Endodermal cell (in vitro differentiated cells): ENCODE measurements at regions not wholly inside any gene's neighbourhood (a gene's known extent, or its start where the extent isn't known, plus 50 kb on each side); places are given as distances from the start of the nearest gene placed in this dataset.

ENCODE experiments used
- DNase-seq: peaks from one replicate; pipeline ENCODE4 v3.0.0-alpha.2; 2017
- H3K27ac ChIP-seq: 2 replicates; pipeline ENCODE4 v1.5.1; 2013; ENCODE audit warnings: mild to moderate bottlenecking, low read depth, low read length, moderate library complexity
- H3K27me3 ChIP-seq: 2 replicates; pipeline ENCODE4 v1.6.1; 2013; ENCODE audit warnings: mild to moderate bottlenecking, low read length, moderate library complexity; ENCODE audit not compliant: insufficient read depth, control insufficient read depth, poor library complexity, severe bottlenecking
- H3K36me3 ChIP-seq: 2 replicates; pipeline ENCODE4 v1.7.0; 2013; ENCODE audit warnings: mild to moderate bottlenecking, low read length, moderate library complexity; ENCODE audit not compliant: control insufficient read depth, insufficient read depth
- H3K4me1 ChIP-seq: one replicate; pipeline ENCODE4 v1.7.0; 2013; ENCODE audit warnings: low read length; ENCODE audit not compliant: control insufficient read depth, insufficient read depth
- H3K4me3 ChIP-seq: 2 replicates; pipeline ENCODE4 v1.5.1; 2013; ENCODE audit warnings: mild to moderate bottlenecking, low read length, moderate library complexity
- H3K9ac ChIP-seq: 2 replicates; pipeline ENCODE4 v1.6.1; 2013; ENCODE audit warnings: mild to moderate bottlenecking, low read length, moderate library complexity; ENCODE audit not compliant: poor library complexity, severe bottlenecking; ENCODE audit errors: extremely low read depth
- H3K9me3 ChIP-seq: 2 replicates; pipeline ENCODE4 v1.6.1; 2013; ENCODE audit warnings: mild to moderate bottlenecking, low read length, moderate library complexity; ENCODE audit not compliant: control insufficient read depth
- H3K27ac Mint-ChIP-seq: 2 replicates; pipeline ENCODE4 v1.8.0; 2020; ENCODE audit warnings: mixed read lengths
- H3K27me3 Mint-ChIP-seq: 2 replicates; pipeline ENCODE4 v1.8.0; 2021; ENCODE audit warnings: mild to moderate bottlenecking, mixed read lengths; ENCODE audit not compliant: insufficient read depth
- H3K36me3 Mint-ChIP-seq: 2 replicates; pipeline ENCODE4 v1.8.0; 2020; ENCODE audit warnings: low read depth, mixed read lengths
- H3K4me1 Mint-ChIP-seq: 2 replicates; pipeline ENCODE4 v1.8.0; 2020; ENCODE audit warnings: mixed read lengths
- H3K4me3 Mint-ChIP-seq: 2 replicates; pipeline ENCODE4 v1.8.0; 2020; ENCODE audit warnings: mild to moderate bottlenecking, moderate library complexity, mixed read lengths
- H3K9me3 Mint-ChIP-seq: 2 replicates; pipeline ENCODE4 v1.8.0; 2020; ENCODE audit warnings: mild to moderate bottlenecking, mixed read lengths
- CTCF ChIP-seq: fragments of 200-600 bp; sonication (generic); conservative IDR thresholded peaks from 2 replicates; pipeline ENCODE4 v1.5.0; 2021; ENCODE audit warnings: antibody characterized with exemption, mild to moderate bottlenecking
- WGBS, 2 experiments: methylation state at CpG; one replicate each; pipeline versions ENCODE4 v1.1.5 to v1.1.7; 2013; ENCODE audit warnings: missing lambda C conversion rate in 2 of 2, mixed read lengths in 1 of 2; ENCODE audit not compliant: insufficient coverage in 1 of 2, insufficient read length in 1 of 2; 5-methylcytosine and 5-hydroxymethylcytosine counted together

- Mint-ChIP-seq H3K36me3 (no peaks in the 10 kb centered on the region), H3K9me3 (no peaks in the 10 kb centered on the region), H3K27me3 (no peaks in the 10 kb centered on the region), H3K4me3 (no peak overlapping the region), H3K27ac (peak overlapping the region; percentile 32), H3K4me1 (peaks cover 5% of the 10 kb centered on the region)
- DNase-seq = no peak
- no peak for TF ChIP-seq CTCF
- no peaks in the 10 kb centered on the region for H3K27me3 ChIP-seq
- H3K4me3 ChIP-seq = no peak overlapping the region
- H3K27ac ChIP-seq = no peak overlapping the region
- no peaks in the 10 kb centered on the region for H3K36me3 ChIP-seq
- 89 to 92% methylated on average over 11 to 12 of the region's 12 CpGs for WGBS, 2 experiments
- H3K9me3 ChIP-seq = no peaks in the 10 kb centered on the region
- H3K4me1 ChIP-seq = peaks cover 3% of the 10 kb centered on the region
- no peak overlapping the region for H3K9ac ChIP-seq
Measured at GRCh38 chr6:134502614-134503549, 185.0 kb upstream of the SGK1 start.

GRCh38 chr6:134495890-134496248 is 178.0 kb upstream of the SGK1 start:
- no peak overlapping the region for H3K9ac ChIP-seq
- Mint-ChIP-seq H3K4me3 (no peak overlapping the region), H3K36me3 (no peaks in the 10 kb centered on the region), H3K27me3 (no peaks in the 10 kb centered on the region), H3K27ac (no peak overlapping the region), H3K9me3 (no peaks in the 10 kb centered on the region), H3K4me1 (no peaks in the 10 kb centered on the region)
- TF ChIP-seq CTCF = no peak
- 77 to 81% methylated on average over 3 to 7 of the region's 9 CpGs for WGBS, 2 experiments
- H3K4me3 ChIP-seq = no peak overlapping the region
- no peaks in the 10 kb centered on the region for H3K4me1 ChIP-seq
- H3K27me3 ChIP-seq = no peaks in the 10 kb centered on the region
- no peaks in the 10 kb centered on the region for H3K36me3 ChIP-seq
- DNase-seq = no peak
- no peaks in the 10 kb centered on the region for H3K9me3 ChIP-seq
- H3K27ac ChIP-seq = no peak overlapping the region

- DNase-seq = no peak
- Mint-ChIP-seq H3K9me3 (no peaks in the 10 kb centered on the region), H3K36me3 (no peaks in the 10 kb centered on the region), H3K27me3 (no peaks in the 10 kb centered on the region), H3K4me3 (no peak overlapping the region), H3K27ac (no peak overlapping the region), H3K4me1 (no peaks in the 10 kb centered on the region)
- H3K36me3 ChIP-seq = no peaks in the 10 kb centered on the region
- H3K27me3 ChIP-seq = no peaks in the 10 kb centered on the region
- 88% methylated on average over 1 of the region's 1 CpG; no CpG with 5 or more reads in 1 of the 2 experiments for WGBS, 2 experiments
- no peaks in the 10 kb centered on the region for H3K9me3 ChIP-seq
- H3K4me3 ChIP-seq = no peak overlapping the region
- no peaks in the 10 kb centered on the region for H3K4me1 ChIP-seq
- no peak overlapping the region for H3K9ac ChIP-seq
- no peak overlapping the region for H3K27ac ChIP-seq
- no peak for TF ChIP-seq CTCF
Measured at GRCh38 chr6:134495203-134495889, 177.4 kb upstream of the SGK1 start.
